NCI-H82 treated with DMSO at 0.1 percent for 48 hours (cell line): ENCODE measurements at regions not wholly inside any gene's neighbourhood (a gene's known extent, or its start where the extent isn't known, plus 50 kb on each side); places are given as distances from the start of the nearest gene placed in this dataset.

Experiments
- DNase-seq: peaks from one replicate; lab custom pipeline; 2025; ENCODE audit not compliant: unreplicated experiment; lab: John Stamatoyannopoulos, UW

DNA sequence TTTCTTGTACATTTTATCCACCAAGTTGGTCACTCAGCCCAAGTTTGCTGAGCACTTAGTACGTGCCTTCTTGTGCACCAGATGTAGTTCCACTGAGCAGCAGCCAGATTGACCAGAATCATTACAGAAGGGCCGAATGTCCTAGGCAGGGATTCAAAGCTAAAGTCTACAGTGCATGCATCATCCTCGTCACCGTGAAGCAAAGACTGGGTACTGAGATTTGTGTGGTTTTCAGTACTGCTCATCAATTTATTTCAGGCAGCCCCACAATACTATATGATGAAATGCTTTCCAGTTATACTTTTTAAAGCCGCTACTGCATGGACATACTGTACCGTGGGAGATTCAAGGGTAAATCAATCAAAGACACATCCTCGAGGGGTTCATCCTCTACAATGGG lies 227.0 kb downstream of the ARRDC4 start:
- DNase-seq, result no peak

DNA sequence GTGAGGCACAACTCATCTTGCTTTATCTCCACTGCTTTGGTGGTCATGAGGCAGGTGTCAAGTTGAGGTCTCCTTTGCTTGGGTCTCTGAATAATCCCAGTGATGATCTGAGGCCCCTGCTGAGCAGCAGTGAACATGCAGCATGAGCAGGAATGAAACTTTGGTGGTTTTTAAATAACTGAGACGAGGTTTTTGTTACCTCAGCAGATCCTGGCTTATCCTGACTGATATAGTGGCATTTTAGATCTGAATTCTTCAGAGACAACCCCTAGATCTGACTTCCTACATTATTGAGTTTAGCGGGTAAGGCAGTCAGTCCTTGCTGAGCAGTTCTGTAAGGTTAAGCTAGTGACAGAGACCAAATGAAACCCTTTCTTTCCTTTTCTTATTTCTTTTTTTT lies 230.4 kb downstream of the ARRDC4 start:
- DNase-seq, result no peak

DNA sequence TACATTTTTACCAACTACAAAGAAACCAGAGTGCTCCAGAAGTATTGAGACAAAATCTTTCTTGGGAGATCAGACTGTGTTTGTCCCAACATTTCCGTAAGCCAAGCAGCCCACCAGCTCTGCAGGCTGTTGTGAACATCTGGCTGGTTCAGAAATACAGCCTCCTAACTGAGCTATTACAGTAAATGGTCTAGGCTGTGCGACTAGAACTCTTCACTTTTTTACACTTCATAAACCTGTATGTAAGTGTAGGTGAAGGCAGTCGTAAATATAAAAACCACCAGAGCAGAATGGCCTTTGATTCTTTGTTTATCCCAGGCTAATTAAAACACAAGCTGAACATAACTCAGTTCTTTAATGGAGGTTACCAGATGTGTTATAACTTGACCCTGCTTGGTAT lies 235.3 kb downstream of the ARRDC4 start:
- DNase-seq, result no peak

DNA sequence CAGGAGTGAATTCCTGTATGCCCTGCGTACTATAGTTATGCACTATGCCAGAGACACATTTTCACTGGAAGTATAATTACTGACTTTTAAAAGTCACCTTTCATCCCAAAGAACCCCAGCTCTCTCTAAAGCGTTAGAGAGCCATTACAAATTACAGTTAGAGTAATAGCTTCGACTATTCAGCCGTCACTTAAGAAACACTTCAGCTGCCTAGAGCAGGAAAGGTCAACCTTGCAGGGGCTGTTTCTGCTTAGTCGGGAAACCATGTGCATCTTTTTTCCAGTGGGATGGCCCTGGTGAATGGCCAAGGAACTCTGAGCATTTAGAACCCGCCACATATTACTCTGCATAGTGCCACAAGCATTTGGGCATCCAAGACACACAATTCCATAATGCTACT lies 235.9 kb downstream of the ARRDC4 start:
- no peak for DNase-seq

DNA sequence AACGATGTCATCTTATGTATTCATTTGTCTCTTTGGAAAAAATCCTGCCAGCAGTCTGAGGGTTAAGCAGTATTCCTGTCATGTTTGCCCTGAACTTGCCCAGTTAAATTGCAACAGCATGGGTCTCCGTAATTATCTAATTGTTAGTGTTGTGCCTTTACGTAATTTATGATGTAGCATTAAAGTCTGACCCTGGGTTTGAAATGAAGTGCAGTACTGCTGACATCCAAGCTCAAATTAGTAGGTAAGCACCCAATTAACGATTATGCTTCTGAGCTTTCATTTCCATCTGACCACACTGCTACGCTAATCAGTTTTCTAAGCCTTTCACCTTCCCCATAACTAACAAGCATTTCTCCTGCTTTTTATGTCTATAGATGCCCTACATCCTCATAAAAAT lies 241.8 kb downstream of the ARRDC4 start:
- DNase-seq, result no peak

DNA sequence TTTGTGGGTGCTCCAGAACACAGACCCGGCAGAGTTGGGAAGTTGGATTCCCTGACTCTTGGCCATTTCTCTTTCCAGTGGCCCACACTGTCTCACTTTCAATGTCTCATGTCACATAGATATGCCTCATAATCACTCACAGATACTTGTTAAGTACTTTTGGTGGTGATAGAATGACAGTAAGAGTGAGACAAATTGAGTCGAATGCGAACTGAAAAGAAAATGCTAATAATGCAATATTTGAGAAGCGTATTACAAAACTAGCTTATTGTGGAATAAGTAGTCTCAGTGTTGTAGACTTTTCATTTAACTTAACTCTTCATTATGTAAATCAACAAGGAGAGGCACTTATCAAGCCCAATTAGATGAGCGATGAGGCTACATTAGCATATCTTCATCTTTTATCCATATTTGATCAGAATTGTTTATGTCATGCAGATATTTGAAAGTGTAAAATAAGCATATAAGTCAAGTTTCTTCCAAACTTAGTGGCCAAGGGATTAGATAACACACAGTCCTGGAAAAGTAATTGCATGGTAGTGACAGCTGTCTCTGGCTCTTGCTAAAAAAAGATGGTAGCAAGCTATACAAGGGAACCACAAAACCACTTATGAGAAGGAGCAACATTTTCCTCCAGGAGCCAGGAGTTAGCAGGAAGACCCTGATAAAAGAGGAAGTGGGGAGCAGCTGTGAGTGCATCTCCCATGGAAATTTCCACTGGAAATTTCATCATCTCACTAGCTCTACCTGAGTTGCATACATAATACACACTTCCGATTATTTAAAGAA lies 243.6 kb downstream of the ARRDC4 start:
- DNase-seq, result no peak

GRCh38 chr15:98207928-98208327 lies 247.4 kb downstream of the ARRDC4 start:
- no peak for DNase-seq

- no peak for DNase-seq
Observed at GRCh38 chr15:98213346-98213979, 253.0 kb downstream of the ARRDC4 start.

- DNase-seq, result no peak
Observed at GRCh38 chr15:98216166-98216565, 255.7 kb downstream of the ARRDC4 start.

DNA sequence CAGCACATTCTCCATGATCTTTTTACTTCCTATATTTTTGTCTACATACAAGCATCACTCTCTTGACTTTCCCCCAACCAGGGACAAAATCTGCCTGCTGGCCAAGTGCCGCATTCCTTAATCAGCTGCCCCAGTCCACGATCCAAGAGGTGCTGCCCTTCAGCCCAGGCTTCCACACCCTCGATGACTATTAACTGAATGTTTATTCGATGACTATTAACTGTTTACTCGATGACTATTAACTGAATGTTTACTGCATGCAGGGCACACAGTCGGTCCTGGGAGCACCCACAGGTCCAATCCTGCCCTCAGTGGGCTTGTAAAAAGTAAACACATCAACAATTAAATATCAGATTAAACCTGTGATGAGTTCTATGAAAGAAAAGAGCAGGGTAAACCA lies 256.9 kb downstream of the ARRDC4 start:
- no peak for DNase-seq

DNA sequence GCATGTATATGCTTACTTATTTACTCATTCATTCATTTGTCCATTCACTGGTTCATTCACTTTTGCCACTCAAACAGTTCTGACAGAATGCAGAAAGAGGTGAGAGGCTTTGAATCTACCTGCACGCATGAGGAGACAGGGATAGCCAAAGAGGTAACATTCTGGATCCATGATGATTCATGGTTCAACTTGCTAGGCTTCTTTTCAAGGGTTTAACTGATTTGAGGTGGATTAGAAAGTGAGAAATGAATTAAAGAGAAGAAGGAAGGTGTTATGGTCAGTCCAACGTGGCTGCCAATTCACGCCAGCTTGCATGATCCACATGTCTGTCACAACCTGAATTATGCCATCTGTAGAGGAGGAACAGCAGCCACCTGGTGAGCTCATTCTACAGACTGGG lies 260.6 kb downstream of the ARRDC4 start:
- no peak for DNase-seq

GRCh38 chr15:98221577-98221976 lies 261.1 kb downstream of the ARRDC4 start:
- no peak for DNase-seq

- DNase-seq, result no peak
Observed at GRCh38 chr15:98226149-98226548, 265.6 kb downstream of the ARRDC4 start.

DNA sequence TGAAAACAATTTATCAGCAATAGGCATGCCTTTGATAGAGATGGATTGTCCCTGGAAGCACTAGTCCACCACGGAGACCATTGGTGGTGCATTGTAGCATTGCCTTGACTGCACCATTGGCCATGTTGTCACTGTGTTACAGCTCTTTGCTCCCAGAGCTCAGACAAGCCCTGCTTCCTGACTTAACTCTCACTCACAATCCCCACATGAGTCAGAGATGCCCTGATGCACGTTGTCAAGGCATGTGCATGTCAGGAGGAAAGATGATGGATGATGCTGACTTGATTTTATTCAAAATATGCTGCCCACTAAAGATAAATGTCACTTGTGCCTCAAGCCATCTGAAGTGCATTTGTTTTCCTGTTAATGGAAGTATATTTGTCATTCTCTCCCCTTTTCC lies 266.1 kb downstream of the ARRDC4 start:
- DNase-seq, result no peak

GRCh38 chr15:98228846-98229245 lies 268.3 kb downstream of the ARRDC4 start:
- no peak for DNase-seq

GRCh38 chr15:98230975-98231374 lies 270.5 kb downstream of the ARRDC4 start:
- DNase-seq, result no peak

DNA sequence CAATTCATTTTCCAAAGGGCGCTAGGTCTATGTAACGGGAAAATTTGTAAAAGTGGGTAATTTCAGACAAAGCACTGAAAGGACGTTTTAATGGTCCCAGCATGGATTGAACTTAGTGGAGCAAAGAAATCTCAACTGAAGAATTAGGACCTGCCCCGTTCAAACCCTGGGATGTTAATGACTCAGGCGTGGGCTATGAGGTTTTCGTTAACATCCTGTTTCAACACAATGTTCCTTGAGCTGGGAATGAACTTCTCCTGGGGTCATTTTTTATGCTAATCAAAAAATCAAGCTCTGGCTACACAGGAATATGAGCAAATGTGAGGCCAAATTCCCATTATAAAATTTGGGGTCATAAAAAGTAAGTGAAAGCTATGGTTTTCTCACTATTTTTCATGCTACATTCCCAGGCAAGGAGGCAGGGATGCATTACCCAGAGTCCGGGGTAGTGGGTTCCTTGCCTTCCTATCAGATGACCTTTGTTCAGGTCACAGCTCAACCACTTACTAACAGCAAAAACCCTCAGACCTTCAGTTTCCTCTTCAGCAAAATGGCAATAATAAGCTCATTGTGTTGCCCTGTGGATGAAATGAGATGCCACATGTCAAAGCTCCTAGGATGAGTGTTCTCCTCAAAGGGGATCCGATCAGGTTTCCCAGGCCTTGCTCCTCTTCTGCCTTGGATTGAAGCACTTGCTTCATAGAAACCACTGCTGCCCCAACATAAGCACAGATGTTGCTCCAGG lies 271.4 kb downstream of the ARRDC4 start:
- no peak for DNase-seq

DNA sequence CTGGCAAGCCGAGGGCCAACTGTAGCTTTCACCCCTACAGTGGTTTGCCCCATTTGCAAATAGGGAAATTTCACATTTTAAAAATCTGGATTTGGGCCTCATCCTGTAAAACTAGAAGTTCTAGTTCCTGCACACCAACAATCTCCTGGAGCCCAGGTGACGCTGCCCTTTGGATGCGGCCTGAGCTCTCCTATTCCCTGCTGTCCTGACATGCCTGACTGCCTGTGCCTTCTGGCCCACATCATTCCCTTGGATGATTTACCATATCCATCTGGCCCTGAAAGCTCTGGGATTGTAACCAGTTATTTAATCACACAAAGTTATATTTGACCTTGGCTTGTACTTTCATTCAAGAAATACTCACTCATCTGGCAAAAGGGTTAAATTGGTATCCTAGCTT lies 272.3 kb downstream of the ARRDC4 start:
- no peak for DNase-seq

GRCh38 chr15:98233873-98234272 lies 273.4 kb downstream of the ARRDC4 start:
- no peak for DNase-seq

DNA sequence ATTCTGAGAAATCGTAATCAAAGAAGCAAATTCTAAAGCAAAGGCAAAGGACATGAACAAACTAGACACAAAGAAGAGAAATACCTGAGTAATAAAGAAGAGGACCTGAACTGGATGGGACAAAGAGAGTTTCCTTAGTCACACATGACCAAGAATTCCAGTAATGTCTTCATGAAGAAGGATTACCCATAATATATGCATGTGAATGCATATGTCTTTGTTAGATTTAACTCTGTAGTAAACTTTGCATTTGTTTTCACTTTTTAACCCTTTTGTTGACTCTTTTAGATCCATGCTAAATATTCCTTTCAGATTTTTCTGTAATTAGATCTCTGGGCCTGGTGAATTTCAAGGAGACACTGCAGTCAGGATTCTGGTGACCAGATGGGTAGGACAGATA lies 279.8 kb downstream of the ARRDC4 start:
- no peak for DNase-seq

DNA sequence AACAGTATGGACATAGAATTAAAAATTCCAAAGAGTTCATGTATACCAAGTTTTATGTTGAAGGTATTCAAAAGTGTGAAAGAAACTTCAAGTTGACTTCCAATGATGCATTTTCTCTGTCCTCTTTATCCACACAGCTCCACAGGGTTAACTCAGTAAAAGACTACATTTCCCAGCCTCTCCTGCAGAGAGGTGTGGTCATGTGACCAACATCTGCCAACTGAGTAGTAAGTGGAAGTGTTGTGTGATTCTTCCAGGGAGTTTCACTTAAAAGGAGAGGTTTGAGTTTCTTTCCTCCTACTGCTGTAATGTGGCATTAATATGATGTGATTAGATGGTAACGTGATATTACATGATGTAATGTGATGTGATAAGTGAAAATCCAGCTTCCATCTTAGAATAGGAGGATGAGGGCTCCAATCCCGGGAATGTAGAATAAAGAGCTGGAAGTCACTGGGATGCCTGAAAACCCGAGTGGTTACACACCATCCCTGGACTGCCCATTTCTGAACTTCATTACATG lies 280.6 kb downstream of the ARRDC4 start:
- DNase-seq, result no peak

DNA sequence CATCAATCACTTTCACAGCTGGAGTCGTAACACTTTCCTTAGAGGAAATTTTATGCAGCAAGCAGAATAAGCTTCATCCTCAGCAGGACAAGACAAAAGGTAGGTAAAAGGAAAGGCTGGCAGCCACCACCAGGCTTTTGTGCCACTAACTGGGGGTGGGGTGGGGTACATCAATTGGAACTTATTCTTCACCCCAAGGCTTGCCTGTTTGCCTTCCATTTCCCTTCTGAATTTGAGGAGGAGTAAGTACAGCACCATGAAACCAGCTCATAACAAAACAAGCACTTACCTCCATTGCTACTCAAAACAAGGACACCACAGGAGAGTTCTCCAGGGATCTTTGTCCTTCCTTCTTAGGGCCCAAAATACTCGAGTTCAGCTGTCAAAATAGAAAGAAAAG lies 296.8 kb downstream of the ARRDC4 start:
- no peak for DNase-seq
